Cerebellar cortex (tissue), 1 donor: ENCODE measurements at regions not wholly inside any gene's neighbourhood (a gene's known extent, or its start where the extent isn't known, plus 50 kb on each side); places are given as distances from the start of the nearest gene placed in this dataset.

ENCODE experiments used
- DNase-seq: peaks from one replicate; pipeline ENCODE4 v3.0.0-alpha.2; 2015; ENCODE audit warnings: low spot score

DNA sequence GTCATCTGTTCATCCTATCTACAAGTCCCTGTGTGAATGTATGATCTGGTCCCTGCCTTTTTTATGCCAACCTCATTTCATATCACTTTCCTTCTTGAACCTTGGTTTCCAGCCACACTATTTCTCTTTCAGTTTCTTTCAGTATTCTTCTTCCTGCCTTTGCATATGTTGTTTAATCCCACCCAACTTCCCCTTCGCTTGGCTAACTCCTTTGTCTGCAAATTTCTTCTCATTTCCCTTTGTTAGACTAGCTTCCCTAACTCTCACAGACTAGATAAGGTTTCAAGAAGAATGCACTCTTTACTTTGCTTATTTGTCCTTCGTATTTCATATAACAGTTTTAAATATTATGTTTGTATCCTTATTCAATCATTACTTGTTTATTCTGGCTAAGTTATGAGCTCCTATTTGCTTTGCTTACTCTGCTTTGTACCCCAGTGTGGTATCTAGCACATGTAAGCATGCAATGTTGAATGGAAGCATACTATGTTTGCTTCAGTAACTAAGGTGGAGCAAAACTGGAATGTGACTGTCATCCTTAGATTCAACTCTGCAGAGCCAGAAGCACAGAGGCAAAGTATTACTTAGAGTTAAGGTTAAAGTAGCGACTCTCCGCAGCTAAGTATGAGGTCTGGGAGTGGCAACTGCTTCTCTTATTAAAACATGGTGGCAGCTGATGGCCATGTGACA is 681.3 kb downstream of the CPS1 start:
- DNase-seq: no peak

DNA sequence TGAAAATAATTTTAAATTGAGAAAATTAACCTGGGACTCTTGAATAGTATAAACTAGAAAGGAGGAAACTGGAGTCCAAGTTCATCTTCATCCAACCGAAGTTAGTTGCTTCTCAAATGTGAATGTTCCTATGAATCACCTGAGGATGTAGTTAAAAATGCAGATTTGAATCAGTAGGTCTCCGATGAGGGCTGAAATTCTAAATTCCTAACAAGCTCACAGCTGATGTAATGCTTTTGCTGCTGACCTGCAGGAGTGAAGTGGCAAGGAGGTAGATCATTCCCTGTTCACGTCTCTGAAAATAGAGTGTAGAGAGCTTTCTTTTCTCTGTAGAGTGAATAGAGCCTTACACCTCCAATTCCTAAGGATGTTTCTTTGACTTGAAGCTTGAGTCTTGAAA is 685.5 kb downstream of the CPS1 start:
- DNase-seq: no peak

- no peak for DNase-seq
These were observed 691.4 kb downstream of the CPS1 start for GRCh38 chr2:211247751-211248150.

GRCh38 chr2:211248841-211249240 is 692.4 kb downstream of the CPS1 start:
- no peak for DNase-seq

- DNase-seq: no peak
These were observed 694.6 kb downstream of the CPS1 start for GRCh38 chr2:211251016-211251415.

DNA sequence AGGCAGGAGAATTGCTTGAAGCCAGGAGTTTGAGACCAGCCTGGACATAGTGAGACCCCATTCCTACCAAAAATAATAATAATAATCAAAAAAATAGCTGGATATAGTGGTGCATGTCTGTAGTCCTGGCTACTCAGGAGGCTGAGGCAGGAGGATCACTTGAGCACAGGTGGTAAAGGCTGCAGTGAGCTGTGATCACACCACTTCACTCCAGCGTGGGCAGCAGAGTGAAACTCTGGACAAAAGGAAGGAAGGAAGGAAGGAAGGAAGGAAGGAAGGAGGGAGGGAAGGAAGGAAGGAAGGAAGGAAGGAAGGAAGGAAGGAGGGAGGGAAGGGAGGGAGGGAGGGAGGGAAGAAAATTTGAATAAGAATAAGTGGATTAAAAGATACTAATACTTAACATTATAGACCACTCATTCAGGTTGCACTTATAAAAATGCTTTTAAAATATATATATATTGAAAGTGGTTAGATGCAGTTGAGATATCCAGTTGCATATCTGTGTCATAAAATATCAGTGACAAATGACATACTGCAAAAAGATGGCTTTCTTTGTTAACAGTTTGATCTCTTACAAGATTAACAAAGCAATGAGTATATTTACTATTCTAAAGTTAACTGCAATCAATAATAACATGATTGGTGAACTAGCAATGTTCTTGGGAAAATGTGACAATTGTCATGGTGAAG is 702.4 kb downstream of the CPS1 start:
- no peak for DNase-seq

- DNase-seq: no peak
These were observed 703.6 kb downstream of the CPS1 start for GRCh38 chr2:211259831-211260476.

- DNase-seq: no peak
These were observed 713.9 kb downstream of the CPS1 start for GRCh38 chr2:211270257-211270656.

DNA sequence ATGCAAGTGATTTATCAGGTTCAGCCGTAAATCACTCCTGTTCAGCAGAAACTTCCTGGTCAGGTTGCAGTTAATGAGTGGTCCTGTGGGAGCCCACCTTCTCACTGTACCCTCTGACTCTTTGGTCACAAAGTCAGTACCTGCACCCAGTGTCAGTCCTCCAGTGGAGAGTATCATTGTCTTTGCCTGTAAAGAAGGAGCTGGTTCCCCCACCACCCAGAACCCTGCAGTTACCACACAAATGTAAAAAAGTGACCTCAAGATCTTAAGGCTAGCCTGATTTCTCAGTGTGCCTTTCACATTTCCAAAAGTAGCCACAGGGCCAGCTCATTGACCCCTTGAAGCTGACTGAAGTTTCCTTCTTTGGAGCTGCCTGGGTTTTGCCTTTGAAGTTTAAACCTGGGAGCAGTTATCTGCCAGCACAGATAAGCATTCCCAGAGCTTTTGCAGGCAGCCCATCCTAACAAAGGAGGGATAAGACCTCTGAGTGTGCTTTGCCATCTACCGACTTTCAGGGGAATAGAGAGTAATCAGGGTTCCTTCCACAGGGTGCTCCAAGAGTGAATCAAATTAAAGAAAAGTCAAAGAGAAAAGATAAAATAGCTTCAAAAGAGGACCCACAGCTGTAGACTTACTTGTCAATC is 725.2 kb downstream of the CPS1 start:
- no peak for DNase-seq

- DNase-seq: no peak
These were observed 746.3 kb downstream of the CPS1 start for GRCh38 chr2:211302676-211303075.

DNA sequence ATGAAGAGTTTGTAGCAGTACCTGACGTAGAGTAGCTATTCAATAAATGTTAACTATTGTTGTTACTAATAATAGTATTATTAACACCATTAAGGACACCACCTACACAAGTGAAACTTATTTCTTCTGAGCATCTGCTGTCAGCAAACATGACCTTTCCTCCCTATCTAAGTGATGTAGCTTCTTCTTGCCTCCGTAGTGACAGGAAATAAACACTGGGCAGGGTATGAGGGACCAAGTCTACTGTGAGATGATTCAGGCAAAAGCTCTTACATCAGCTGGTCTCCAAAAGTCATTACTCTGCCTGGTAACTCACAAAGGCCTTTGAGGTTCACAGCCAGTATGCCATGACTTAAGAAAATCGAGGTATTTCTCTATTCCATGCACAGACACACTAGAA is 750.5 kb downstream of the CPS1 start:
- DNase-seq: no peak
